ENCODE measurements at regions not wholly inside any gene's neighbourhood (a gene's known extent, or its start where the extent isn't known, plus 50 kb on each side); places are given as distances from the start of the nearest gene placed in this dataset.

DNA sequence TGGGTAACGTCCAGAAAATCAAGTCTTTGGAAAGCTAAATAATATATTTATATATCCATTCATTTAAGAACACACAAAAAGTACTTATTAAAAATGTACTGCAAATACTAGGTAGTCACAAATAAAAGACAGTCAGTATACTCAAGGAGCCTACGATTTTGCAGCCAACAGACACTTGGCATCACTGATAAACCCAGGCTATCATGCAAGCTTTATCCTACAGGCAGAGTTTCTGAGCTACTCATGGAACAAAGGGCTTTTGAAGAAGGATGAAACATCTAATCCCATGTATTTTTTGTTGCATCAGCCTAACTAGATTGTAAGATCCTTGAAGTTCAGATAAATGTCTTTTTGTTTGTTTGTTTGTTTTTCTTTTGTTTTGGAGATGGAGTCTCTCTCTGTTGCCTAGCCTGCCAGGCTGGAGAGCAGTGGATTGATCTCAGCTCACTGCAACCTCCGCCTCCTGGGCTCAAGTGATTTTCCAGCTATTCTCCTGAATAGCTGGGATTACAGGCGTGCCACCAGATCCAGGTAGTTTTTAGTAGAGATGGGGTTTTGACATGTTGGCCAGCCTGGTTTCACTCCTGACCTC is 319.4 kb upstream of the MDFIC2 start:
- RAD21 ChIA-PET (ENCODE audit: low non-redundant PET in 1 of 2, low total read pairs in 2 of 2, uncharacterized antibody in 2 of 2, unreplicated experiment in 2 of 2) = no interaction called here
- Histone ChIP-seq H3K27ac (ENCODE audit: low read depth, low read length) (no peak overlapping the region), H3K36me3 (ENCODE audit: control insufficient read depth in 1 of 2, insufficient read depth in 2 of 2, low read length in 2 of 2) (no peaks in the 10 kb centered on the region), H3K4me2 (ENCODE audit: low read length) (no peak overlapping the region), H3K9ac (ENCODE audit: low read length) (no peak overlapping the region), H3K4me3 (replicated peaks in 1 of 2; ENCODE audit: low read depth in 1 of 2, low read length in 2 of 2) (no peak overlapping the region), H3K4me1 (ENCODE audit: control insufficient read depth in 1 of 2, insufficient read depth in 2 of 2, low read length in 2 of 2) (no peaks in the 10 kb centered on the region), H4K20me1 (ENCODE audit: insufficient read depth) (no peaks in the 10 kb centered on the region), H2AFZ (ENCODE audit: low read depth, low read length, poor library complexity, severe bottlenecking) (no peak overlapping the region), H3K79me2 (ENCODE audit: insufficient read depth, low read length) (no peaks in the 10 kb centered on the region), H3K9me3 (ENCODE audit: control insufficient read depth in 1 of 2, insufficient read depth in 1 of 2, low read depth in 1 of 2, low read length in 2 of 2) (no peaks in the 10 kb centered on the region), H3K9me2 (ENCODE audit: insufficient read depth) (no peaks in the 10 kb centered on the region), H3K27me3 (ENCODE audit: insufficient read depth, low read length) (no peaks in the 10 kb centered on the region)
- CTCF ChIA-PET = no interaction called here
- ATAC-seq (no peak), DNase-seq (ENCODE audit: low read depth, low spot score) (no peak)
- TF ChIP-seq SP1 (IDR thresholded peaks at IDR 0.05; ENCODE audit: low read depth) (no peak), EZH2phosphoT487 (IDR thresholded peaks at IDR 0.05; ENCODE audit: borderline replicate concordance) (no peak), EZH2 (IDR thresholded peaks at IDR 0.05) (no peak), CEBPB (IDR thresholded peaks at IDR 0.05; ENCODE audit: low read depth) (no peak), RAD21 (IDR thresholded peaks at IDR 0.05; ENCODE audit: low read depth) (no peak), JUND (IDR thresholded peaks at IDR 0.05) (no peak), CBX3 (IDR thresholded peaks at IDR 0.05; ENCODE audit: low read depth) (no peak), POLR2A (IDR thresholded peaks at IDR 0.05; ENCODE audit: borderline replicate concordance, extremely low read depth, insufficient read depth, insufficient read length) (no peak), FOSL1 (IDR thresholded peaks at IDR 0.05; ENCODE audit: low read depth) (no peak), SRF (IDR thresholded peaks at IDR 0.05; ENCODE audit: low read depth) (no peak)
- TF ChIP-seq, protein P1, sequence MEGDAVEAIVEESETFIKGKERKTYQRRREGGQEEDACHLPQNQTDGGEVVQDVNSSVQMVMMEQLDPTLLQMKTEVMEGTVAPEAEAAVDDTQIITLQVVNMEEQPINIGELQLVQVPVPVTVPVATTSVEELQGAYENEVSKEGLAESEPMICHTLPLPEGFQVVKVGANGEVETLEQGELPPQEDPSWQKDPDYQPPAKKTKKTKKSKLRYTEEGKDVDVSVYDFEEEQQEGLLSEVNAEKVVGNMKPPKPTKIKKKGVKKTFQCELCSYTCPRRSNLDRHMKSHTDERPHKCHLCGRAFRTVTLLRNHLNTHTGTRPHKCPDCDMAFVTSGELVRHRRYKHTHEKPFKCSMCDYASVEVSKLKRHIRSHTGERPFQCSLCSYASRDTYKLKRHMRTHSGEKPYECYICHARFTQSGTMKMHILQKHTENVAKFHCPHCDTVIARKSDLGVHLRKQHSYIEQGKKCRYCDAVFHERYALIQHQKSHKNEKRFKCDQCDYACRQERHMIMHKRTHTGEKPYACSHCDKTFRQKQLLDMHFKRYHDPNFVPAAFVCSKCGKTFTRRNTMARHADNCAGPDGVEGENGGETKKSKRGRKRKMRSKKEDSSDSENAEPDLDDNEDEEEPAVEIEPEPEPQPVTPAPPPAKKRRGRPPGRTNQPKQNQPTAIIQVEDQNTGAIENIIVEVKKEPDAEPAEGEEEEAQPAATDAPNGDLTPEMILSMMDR (IDR thresholded peaks at IDR 0.05 in 2 of 3, conservative IDR thresholded peaks at IDR 0.05 in 1 of 3; ENCODE audit: borderline replicate concordance in 1 of 3, insufficient read depth in 1 of 3, low read depth in 2 of 3, low read length in 2 of 3) = no peak
- TF ChIP-seq, protein P2, sequence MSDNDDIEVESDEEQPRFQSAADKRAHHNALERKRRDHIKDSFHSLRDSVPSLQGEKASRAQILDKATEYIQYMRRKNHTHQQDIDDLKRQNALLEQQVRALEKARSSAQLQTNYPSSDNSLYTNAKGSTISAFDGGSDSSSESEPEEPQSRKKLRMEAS (IDR thresholded peaks at IDR 0.05) = no peak
- TF ChIP-seq, protein P3, sequence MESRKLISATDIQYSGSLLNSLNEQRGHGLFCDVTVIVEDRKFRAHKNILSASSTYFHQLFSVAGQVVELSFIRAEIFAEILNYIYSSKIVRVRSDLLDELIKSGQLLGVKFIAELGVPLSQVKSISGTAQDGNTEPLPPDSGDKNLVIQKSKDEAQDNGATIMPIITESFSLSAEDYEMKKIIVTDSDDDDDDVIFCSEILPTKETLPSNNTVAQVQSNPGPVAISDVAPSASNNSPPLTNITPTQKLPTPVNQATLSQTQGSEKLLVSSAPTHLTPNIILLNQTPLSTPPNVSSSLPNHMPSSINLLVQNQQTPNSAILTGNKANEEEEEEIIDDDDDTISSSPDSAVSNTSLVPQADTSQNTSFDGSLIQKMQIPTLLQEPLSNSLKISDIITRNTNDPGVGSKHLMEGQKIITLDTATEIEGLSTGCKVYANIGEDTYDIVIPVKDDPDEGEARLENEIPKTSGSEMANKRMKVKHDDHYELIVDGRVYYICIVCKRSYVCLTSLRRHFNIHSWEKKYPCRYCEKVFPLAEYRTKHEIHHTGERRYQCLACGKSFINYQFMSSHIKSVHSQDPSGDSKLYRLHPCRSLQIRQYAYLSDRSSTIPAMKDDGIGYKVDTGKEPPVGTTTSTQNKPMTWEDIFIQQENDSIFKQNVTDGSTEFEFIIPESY (IDR thresholded peaks at IDR 0.05; ENCODE audit: extremely low read depth, insufficient replicate concordance, low read length) = no peak
- TF ChIP-seq, protein P4, sequence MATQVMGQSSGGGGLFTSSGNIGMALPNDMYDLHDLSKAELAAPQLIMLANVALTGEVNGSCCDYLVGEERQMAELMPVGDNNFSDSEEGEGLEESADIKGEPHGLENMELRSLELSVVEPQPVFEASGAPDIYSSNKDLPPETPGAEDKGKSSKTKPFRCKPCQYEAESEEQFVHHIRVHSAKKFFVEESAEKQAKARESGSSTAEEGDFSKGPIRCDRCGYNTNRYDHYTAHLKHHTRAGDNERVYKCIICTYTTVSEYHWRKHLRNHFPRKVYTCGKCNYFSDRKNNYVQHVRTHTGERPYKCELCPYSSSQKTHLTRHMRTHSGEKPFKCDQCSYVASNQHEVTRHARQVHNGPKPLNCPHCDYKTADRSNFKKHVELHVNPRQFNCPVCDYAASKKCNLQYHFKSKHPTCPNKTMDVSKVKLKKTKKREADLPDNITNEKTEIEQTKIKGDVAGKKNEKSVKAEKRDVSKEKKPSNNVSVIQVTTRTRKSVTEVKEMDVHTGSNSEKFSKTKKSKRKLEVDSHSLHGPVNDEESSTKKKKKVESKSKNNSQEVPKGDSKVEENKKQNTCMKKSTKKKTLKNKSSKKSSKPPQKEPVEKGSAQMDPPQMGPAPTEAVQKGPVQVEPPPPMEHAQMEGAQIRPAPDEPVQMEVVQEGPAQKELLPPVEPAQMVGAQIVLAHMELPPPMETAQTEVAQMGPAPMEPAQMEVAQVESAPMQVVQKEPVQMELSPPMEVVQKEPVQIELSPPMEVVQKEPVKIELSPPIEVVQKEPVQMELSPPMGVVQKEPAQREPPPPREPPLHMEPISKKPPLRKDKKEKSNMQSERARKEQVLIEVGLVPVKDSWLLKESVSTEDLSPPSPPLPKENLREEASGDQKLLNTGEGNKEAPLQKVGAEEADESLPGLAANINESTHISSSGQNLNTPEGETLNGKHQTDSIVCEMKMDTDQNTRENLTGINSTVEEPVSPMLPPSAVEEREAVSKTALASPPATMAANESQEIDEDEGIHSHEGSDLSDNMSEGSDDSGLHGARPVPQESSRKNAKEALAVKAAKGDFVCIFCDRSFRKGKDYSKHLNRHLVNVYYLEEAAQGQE (IDR thresholded peaks at IDR 0.05; ENCODE audit: low read depth) = no peak
- TF ChIP-seq, protein P5, sequence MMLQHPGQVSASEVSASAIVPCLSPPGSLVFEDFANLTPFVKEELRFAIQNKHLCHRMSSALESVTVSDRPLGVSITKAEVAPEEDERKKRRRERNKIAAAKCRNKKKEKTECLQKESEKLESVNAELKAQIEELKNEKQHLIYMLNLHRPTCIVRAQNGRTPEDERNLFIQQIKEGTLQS (IDR thresholded peaks at IDR 0.05) = no peak
- no TSS peak for BruUV-seq (replicated peaks)
- POLR2A ChIA-PET = no interaction called here
- intact Hi-C loops (cut with micrococcal nuclease) = no loop called here
